GM19328 (cell line): ENCODE measurements at regions not wholly inside any gene's neighbourhood (a gene's known extent, or its start where the extent isn't known, plus 50 kb on each side); places are given as distances from the start of the nearest gene placed in this dataset.
"Not testable (repeated sequence)": the region's sequence is repeated elsewhere in the genome, so short reads cannot be mapped to it uniquely, and the experiment has no call there.

Source experiments
- ATAC-seq: cut with Tn5 transposase; IDR thresholded peaks from one replicate; pipeline ENCODE4 v1.9.1; 2021; ENCODE audit warnings: mild to moderate bottlenecking, moderate library complexity; ENCODE audit not compliant: unreplicated experiment

GRCh38 chr6:112574190-112574589, 227.1 kb downstream of the RFPL4B start:
- no peak for ATAC-seq

- no peak for ATAC-seq
These were observed 228.2 kb downstream of the RFPL4B start for GRCh38 chr6:112575309-112575834.

GRCh38 chr6:112576423-112576822, 229.3 kb downstream of the RFPL4B start:
- ATAC-seq: no peak

GRCh38 chr6:112579601-112580000, 232.5 kb downstream of the RFPL4B start:
- no peak for ATAC-seq

GRCh38 chr6:112581015-112581414, 233.9 kb downstream of the RFPL4B start:
- ATAC-seq: no peak

GRCh38 chr6:112590326-112590725, 243.2 kb downstream of the RFPL4B start:
- no peak for ATAC-seq

GRCh38 chr6:112591329-112591728, 244.2 kb downstream of the RFPL4B start:
- no peak for ATAC-seq

- no peak for ATAC-seq
These were observed 245.0 kb downstream of the RFPL4B start for GRCh38 chr6:112592159-112592558.

GRCh38 chr6:112594886-112595594, 247.9 kb downstream of the RFPL4B start:
- no peak for ATAC-seq

- no peak for ATAC-seq
These were observed 248.7 kb downstream of the RFPL4B start for GRCh38 chr6:112595841-112596240.

GRCh38 chr6:112597176-112597575, 250.0 kb downstream of the RFPL4B start:
- no peak for ATAC-seq

GRCh38 chr6:112600168-112600567, 253.0 kb downstream of the RFPL4B start:
- ATAC-seq: no peak

GRCh38 chr6:112603726-112604125, 256.6 kb downstream of the RFPL4B start:
- ATAC-seq: no peak

- ATAC-seq: no peak
These were observed 259.7 kb downstream of the RFPL4B start for GRCh38 chr6:112606656-112607435.

GRCh38 chr6:112608925-112609324, 261.8 kb downstream of the RFPL4B start:
- not testable (repeated sequence) for ATAC-seq

GRCh38 chr6:112613410-112613809, 266.3 kb downstream of the RFPL4B start:
- ATAC-seq: no peak

- no peak for ATAC-seq
These were observed 271.7 kb downstream of the RFPL4B start for GRCh38 chr6:112618849-112619248.

GRCh38 chr6:112620812-112621569, 273.9 kb downstream of the RFPL4B start:
- no peak for ATAC-seq

GRCh38 chr6:112622036-112622435, 274.9 kb downstream of the RFPL4B start:
- ATAC-seq: no peak

- ATAC-seq: no peak
These were observed 279.4 kb downstream of the RFPL4B start for GRCh38 chr6:112626468-112627082.

GRCh38 chr6:112634376-112634775, 287.2 kb downstream of the RFPL4B start:
- ATAC-seq: no peak
